Activated T-helper 2 cell treated with anti-CD3 and anti-CD28 coated beads, Interferon-gamma antibody, Interleukin-2, Interleukin-4, amounts not matched to agents 10 μg/mL and 5 μg/mL and 100 μg/mL, durations not matched to agents 14 hours and 24 hours and 36 hours (primary cell): ENCODE measurements at regions not wholly inside any gene's neighbourhood (a gene's known extent, or its start where the extent isn't known, plus 50 kb on each side); places are given as distances from the start of the nearest gene placed in this dataset.

Experiments used
- DNase-seq: peaks from one replicate; pipeline ENCODE4 v3.0.0; 2021; ENCODE audit warnings: low spot score
- H3K27ac Mint-ChIP-seq: one replicate; pipeline ENCODE4 v1.8.0; 2021; ENCODE audit warnings: mixed read lengths
- H3K27me3 Mint-ChIP-seq: one replicate; pipeline ENCODE4 v1.8.0; 2021; ENCODE audit warnings: low read depth, mixed read lengths
- H3K36me3 Mint-ChIP-seq: one replicate; pipeline ENCODE4 v1.8.0; 2021; ENCODE audit warnings: low read depth, mixed read lengths
- H3K4me1 Mint-ChIP-seq: one replicate; pipeline ENCODE4 v1.8.0; 2021; ENCODE audit warnings: low read depth, mixed read lengths
- H3K4me3 Mint-ChIP-seq: one replicate; pipeline ENCODE4 v1.8.0; 2021; ENCODE audit warnings: low read depth, mild to moderate bottlenecking, moderate library complexity, mixed read lengths
- H3K9me3 Mint-ChIP-seq: one replicate; pipeline ENCODE4 v1.8.0; 2021; ENCODE audit warnings: mixed read lengths
- intact Hi-C: fragments of 100-400 bp; cut with micrococcal nuclease; formaldehyde crosslinking; loops from one replicate; pipeline ENCODE4 v1.15.1; 2023

- H3K4me1 Mint-ChIP-seq = no peaks in the 10 kb centered on the region
- intact Hi-C loops = no loop called here
- H3K27ac Mint-ChIP-seq = no peak overlapping the region
Measured at GRCh38 chr22:27581688-27582087, 219.9 kb downstream of the MN1 start.

GRCh38 chr22:27583856-27584255 is 217.7 kb downstream of the MN1 start:
- H3K36me3 Mint-ChIP-seq = no peaks in the 10 kb centered on the region
- no peak for DNase-seq
- H3K9me3 Mint-ChIP-seq = no peaks in the 10 kb centered on the region
- no peaks in the 10 kb centered on the region for H3K4me1 Mint-ChIP-seq
- H3K27ac Mint-ChIP-seq = no peak overlapping the region
- intact Hi-C loops = no loop called here
- H3K27me3 Mint-ChIP-seq = no peaks in the 10 kb centered on the region
- H3K4me3 Mint-ChIP-seq = no peak overlapping the region

More at GRCh38 chr22:27581688-27582087, 219.9 kb downstream of the MN1 start:
- Mint-ChIP-seq H3K27me3 (no peaks in the 10 kb centered on the region), H3K4me3 (no peak overlapping the region), H3K36me3 (no peaks in the 10 kb centered on the region), H3K9me3 (no peaks in the 10 kb centered on the region)
- DNase-seq = no peak

GRCh38 chr22:27585141-27585540 is 216.4 kb downstream of the MN1 start:
- H3K4me3 Mint-ChIP-seq = no peak overlapping the region
- H3K36me3 Mint-ChIP-seq = no peaks in the 10 kb centered on the region
- no peaks in the 10 kb centered on the region for H3K9me3 Mint-ChIP-seq
- no peaks in the 10 kb centered on the region for H3K27me3 Mint-ChIP-seq
- DNase-seq = no peak
- H3K4me1 Mint-ChIP-seq = no peaks in the 10 kb centered on the region
- no peak overlapping the region for H3K27ac Mint-ChIP-seq
- intact Hi-C loops = no loop called here

- H3K36me3 Mint-ChIP-seq = no peaks in the 10 kb centered on the region
- no peak overlapping the region for H3K4me3 Mint-ChIP-seq
- H3K27me3 Mint-ChIP-seq = no peaks in the 10 kb centered on the region
- H3K9me3 Mint-ChIP-seq = no peaks in the 10 kb centered on the region
- H3K4me1 Mint-ChIP-seq = no peaks in the 10 kb centered on the region
- DNase-seq = no peak
- intact Hi-C loops = no loop called here
- H3K27ac Mint-ChIP-seq = no peak overlapping the region
Measured at GRCh38 chr22:27588268-27588667, 213.3 kb downstream of the MN1 start.

GRCh38 chr22:27588915-27589314 is 212.6 kb downstream of the MN1 start:
- no peak for DNase-seq
- no peaks in the 10 kb centered on the region for H3K9me3 Mint-ChIP-seq
- H3K27me3 Mint-ChIP-seq = no peaks in the 10 kb centered on the region
- intact Hi-C loops = no loop called here
- no peak overlapping the region for H3K27ac Mint-ChIP-seq
- H3K4me1 Mint-ChIP-seq = no peaks in the 10 kb centered on the region
- H3K36me3 Mint-ChIP-seq = no peaks in the 10 kb centered on the region
- no peak overlapping the region for H3K4me3 Mint-ChIP-seq

- Mint-ChIP-seq H3K36me3 (no peaks in the 10 kb centered on the region), H3K4me3 (no peak overlapping the region), H3K27ac (no peak overlapping the region), H3K27me3 (no peaks in the 10 kb centered on the region), H3K4me1 (no peaks in the 10 kb centered on the region), H3K9me3 (no peaks in the 10 kb centered on the region)
- intact Hi-C loops = no loop called here
- no peak for DNase-seq
Measured at GRCh38 chr22:27591060-27591459, 210.5 kb downstream of the MN1 start.

- intact Hi-C loops = no loop called here
- Mint-ChIP-seq H3K9me3 (no peaks in the 10 kb centered on the region), H3K4me3 (no peak overlapping the region), H3K4me1 (no peaks in the 10 kb centered on the region), H3K36me3 (no peaks in the 10 kb centered on the region), H3K27ac (no peak overlapping the region), H3K27me3 (no peaks in the 10 kb centered on the region)
- no peak for DNase-seq
Measured at GRCh38 chr22:27593378-27593777, 208.2 kb downstream of the MN1 start.

- H3K36me3 Mint-ChIP-seq = no peaks in the 10 kb centered on the region
- intact Hi-C loops = no loop called here
- H3K27me3 Mint-ChIP-seq = no peaks in the 10 kb centered on the region
- no peak overlapping the region for H3K4me3 Mint-ChIP-seq
- no peaks in the 10 kb centered on the region for H3K9me3 Mint-ChIP-seq
- no peaks in the 10 kb centered on the region for H3K4me1 Mint-ChIP-seq
- no peak overlapping the region for H3K27ac Mint-ChIP-seq
- no peak for DNase-seq
Measured at GRCh38 chr22:27594020-27594419, 207.5 kb downstream of the MN1 start.

- DNase-seq = no peak
- Mint-ChIP-seq H3K27ac (no peak overlapping the region), H3K4me1 (no peaks in the 10 kb centered on the region), H3K27me3 (no peaks in the 10 kb centered on the region), H3K36me3 (no peaks in the 10 kb centered on the region), H3K4me3 (no peak overlapping the region), H3K9me3 (no peaks in the 10 kb centered on the region)
- intact Hi-C loops = no loop called here
Measured at GRCh38 chr22:27594474-27595134, 207.0 kb downstream of the MN1 start.

- no peak overlapping the region for H3K27ac Mint-ChIP-seq
- H3K4me3 Mint-ChIP-seq = no peak overlapping the region
- intact Hi-C loops = no loop called here
- DNase-seq = no peak
- H3K36me3 Mint-ChIP-seq = no peaks in the 10 kb centered on the region
- no peaks in the 10 kb centered on the region for H3K9me3 Mint-ChIP-seq
- H3K4me1 Mint-ChIP-seq = no peaks in the 10 kb centered on the region
- H3K27me3 Mint-ChIP-seq = no peaks in the 10 kb centered on the region
Measured at GRCh38 chr22:27596133-27596870, 205.3 kb downstream of the MN1 start.

GRCh38 chr22:27597703-27598444 is 203.7 kb downstream of the MN1 start:
- no peak overlapping the region for H3K27ac Mint-ChIP-seq

GRCh38 chr22:27598792-27599191 is 202.8 kb downstream of the MN1 start:
- Mint-ChIP-seq H3K36me3 (no peaks in the 10 kb centered on the region), H3K4me1 (no peaks in the 10 kb centered on the region), H3K27me3 (no peaks in the 10 kb centered on the region), H3K9me3 (no peaks in the 10 kb centered on the region), H3K4me3 (no peak overlapping the region), H3K27ac (no peak overlapping the region)
- no peak for DNase-seq
- intact Hi-C loops = no loop called here

More at GRCh38 chr22:27597703-27598444, 203.7 kb downstream of the MN1 start:
- intact Hi-C loops = no loop called here
- Mint-ChIP-seq H3K36me3 (no peaks in the 10 kb centered on the region), H3K27me3 (no peaks in the 10 kb centered on the region), H3K4me3 (no peak overlapping the region), H3K4me1 (no peaks in the 10 kb centered on the region), H3K9me3 (no peaks in the 10 kb centered on the region)
- no peak for DNase-seq

GRCh38 chr22:27601195-27601594 is 200.4 kb downstream of the MN1 start:
- Mint-ChIP-seq H3K4me1 (no peaks in the 10 kb centered on the region), H3K36me3 (no peaks in the 10 kb centered on the region), H3K4me3 (no peak overlapping the region), H3K27me3 (no peaks in the 10 kb centered on the region), H3K27ac (no peak overlapping the region), H3K9me3 (no peaks in the 10 kb centered on the region)
- no peak for DNase-seq
- intact Hi-C loops = no loop called here
